Coronary artery (tissue), 2 donors: ENCODE measurements at regions not wholly inside any gene's neighbourhood (a gene's known extent, or its start where the extent isn't known, plus 50 kb on each side); places are given as distances from the start of the nearest gene placed in this dataset.

Experiments used
- DNase-seq: peaks from one replicate; pipeline ENCODE4 v3.0.0-alpha.2; 2017; ENCODE audit warnings: low spot score
- H3K27ac ChIP-seq, 2 donors: fragments of 200-600 bp; sonication (generic); one replicate each; pipeline ENCODE4 v1.5.1; 2016 to 2019
- H3K4me3 ChIP-seq: fragments of 200-600 bp; sonication (generic); 2 replicates; pipeline ENCODE4 v1.5.1; 2016; ENCODE audit warnings: mild to moderate bottlenecking, moderate library complexity
- TF ChIP-seq, protein P1 (sequence below): fragments of 200-600 bp; sonication (generic); IDR thresholded peaks from one replicate; pipeline ENCODE4 v1.5.1; 2019; ENCODE audit warnings: antibody characterized with exemption

DNA sequence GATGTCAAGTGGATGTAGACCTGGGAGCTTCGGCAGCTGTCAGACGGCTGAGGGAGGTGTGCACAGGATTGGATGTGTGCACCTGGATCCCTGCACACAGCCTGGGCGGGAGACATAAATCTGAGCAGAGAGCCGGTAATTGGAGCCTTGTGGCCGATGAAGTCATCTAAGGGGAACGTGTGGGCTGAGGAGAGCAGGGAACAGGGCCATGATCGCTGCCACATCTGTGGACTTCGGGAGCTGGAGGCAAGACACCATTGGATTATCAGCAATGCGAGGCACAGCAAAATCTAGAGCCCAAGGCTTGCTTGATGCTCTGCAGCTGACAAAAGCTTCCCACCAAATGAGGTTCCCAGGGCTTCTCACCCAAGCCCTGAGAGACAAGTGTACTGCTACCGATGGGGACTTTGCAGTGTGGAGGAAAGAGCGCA, 147.7 kb downstream of the PTPN20 start:
- no peak overlapping the region for H3K27ac ChIP-seq
- H3K4me3 ChIP-seq = no peak overlapping the region
- TF ChIP-seq, protein P1, sequence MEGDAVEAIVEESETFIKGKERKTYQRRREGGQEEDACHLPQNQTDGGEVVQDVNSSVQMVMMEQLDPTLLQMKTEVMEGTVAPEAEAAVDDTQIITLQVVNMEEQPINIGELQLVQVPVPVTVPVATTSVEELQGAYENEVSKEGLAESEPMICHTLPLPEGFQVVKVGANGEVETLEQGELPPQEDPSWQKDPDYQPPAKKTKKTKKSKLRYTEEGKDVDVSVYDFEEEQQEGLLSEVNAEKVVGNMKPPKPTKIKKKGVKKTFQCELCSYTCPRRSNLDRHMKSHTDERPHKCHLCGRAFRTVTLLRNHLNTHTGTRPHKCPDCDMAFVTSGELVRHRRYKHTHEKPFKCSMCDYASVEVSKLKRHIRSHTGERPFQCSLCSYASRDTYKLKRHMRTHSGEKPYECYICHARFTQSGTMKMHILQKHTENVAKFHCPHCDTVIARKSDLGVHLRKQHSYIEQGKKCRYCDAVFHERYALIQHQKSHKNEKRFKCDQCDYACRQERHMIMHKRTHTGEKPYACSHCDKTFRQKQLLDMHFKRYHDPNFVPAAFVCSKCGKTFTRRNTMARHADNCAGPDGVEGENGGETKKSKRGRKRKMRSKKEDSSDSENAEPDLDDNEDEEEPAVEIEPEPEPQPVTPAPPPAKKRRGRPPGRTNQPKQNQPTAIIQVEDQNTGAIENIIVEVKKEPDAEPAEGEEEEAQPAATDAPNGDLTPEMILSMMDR = no peak
- DNase-seq = no peak

DNA sequence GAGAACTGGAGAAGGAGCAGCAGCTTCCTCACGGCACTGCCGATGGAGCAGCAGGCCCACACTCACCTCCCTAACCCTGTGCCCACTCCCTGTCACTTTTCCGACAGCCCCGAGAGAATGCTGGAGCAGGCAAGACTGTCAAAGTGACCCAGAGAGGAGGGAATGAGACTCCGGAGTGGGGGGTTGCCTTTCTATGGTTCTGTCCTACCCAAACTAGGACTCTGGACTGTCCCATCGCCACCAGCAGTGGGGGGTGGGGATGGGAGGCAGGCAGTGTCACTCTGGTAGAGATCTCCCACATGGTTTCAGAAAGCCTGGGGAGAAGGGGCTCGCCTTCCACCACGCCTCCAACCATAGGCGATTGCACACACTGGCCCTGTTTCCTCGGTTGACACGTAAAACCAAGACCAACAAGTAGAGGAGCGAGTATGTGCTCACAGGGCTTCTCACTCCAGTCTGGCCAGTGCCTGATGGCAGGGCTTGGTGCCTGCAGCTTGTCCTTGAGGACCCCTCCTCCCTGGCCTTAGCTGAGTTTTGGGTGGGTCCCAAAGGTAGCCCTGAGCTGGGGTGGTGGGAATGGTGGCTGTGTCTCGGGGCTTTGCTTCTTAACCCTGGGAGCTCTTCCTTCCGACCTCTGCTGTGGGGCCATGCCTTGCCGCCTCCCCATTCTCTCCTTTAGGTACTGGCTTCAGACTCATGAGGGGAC, 148.5 kb downstream of the PTPN20 start:
- peak; percentile 65 for DNase-seq
- TF ChIP-seq, protein P1 = no peak
- Histone ChIP-seq H3K27ac (no peak overlapping the region), H3K4me3 (no peak overlapping the region)

DNA sequence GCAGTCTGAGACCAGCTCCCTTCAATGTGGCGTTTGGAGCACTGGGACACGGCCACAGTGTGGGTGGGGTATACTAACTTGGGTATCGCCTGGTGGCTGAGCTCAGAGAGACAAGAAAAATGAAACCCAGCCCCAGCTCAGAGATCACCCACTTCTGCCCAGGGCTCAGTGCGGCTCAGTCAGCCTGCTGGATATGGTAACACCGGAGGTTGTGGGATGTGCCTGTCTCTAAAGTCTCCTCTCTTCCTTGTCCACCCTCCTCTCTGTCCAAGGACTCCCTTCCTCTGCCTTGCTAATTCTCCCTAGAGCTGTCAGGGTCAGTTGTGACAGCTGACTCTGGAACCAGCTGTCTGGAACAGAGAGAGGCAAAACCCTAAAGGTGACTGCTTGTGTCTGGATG, 149.1 kb downstream of the PTPN20 start:
- H3K27ac ChIP-seq = no peak overlapping the region
- TF ChIP-seq, protein P1 = no peak
- no peak overlapping the region for H3K4me3 ChIP-seq
- no peak for DNase-seq

DNA sequence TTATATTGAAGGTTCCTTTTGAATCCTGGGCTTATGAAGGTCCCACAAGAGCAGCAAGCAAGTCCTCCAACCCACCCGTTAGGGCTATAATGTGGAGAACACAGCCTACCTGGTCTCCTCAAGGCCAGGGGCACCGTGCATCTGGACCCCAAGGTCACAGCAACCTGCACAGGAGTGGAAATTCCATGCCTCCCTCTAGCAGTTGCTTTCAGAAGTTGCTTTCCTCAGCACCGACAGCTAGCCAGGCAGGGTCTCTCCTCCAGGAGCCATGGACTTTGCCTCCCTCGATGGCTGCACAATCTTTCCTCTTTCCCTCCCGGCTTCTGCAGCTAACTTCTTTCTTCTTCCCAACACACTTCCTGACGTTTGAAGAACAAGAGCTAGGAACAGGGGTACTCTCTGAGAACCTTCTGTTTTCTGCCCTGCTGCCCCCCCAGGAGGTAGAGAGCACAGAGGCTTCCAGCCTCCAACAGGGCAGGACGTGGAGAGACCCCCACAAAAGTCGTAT, 149.8 kb downstream of the PTPN20 start:
- H3K27ac ChIP-seq = no peak overlapping the region
- H3K4me3 ChIP-seq = no peak overlapping the region
- TF ChIP-seq, protein P1 = no peak
- DNase-seq = no peak

DNA sequence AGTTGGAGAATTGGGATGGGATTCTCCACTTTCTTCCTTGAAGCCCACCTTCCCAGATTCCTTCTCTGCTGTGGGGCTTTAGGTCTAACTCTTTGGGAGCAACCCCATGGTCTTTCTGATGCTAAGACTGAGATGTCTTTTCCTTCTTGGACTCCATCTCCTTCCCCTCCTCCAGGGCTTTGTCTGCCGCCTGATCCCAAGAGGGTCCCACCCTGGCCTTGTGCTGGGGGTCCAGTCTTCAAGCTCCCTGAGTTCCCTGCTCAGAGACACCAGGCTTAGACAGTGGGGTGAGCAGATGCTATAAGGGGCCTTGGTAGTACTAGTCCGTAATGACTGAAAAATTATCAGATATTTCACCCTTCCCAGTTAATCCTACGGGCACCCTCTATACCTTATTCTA, 150.5 kb downstream of the PTPN20 start:
- Histone ChIP-seq H3K27ac (no peak overlapping the region), H3K4me3 (no peak overlapping the region)
- no peak for DNase-seq
- TF ChIP-seq, protein P1 = no peak

DNA sequence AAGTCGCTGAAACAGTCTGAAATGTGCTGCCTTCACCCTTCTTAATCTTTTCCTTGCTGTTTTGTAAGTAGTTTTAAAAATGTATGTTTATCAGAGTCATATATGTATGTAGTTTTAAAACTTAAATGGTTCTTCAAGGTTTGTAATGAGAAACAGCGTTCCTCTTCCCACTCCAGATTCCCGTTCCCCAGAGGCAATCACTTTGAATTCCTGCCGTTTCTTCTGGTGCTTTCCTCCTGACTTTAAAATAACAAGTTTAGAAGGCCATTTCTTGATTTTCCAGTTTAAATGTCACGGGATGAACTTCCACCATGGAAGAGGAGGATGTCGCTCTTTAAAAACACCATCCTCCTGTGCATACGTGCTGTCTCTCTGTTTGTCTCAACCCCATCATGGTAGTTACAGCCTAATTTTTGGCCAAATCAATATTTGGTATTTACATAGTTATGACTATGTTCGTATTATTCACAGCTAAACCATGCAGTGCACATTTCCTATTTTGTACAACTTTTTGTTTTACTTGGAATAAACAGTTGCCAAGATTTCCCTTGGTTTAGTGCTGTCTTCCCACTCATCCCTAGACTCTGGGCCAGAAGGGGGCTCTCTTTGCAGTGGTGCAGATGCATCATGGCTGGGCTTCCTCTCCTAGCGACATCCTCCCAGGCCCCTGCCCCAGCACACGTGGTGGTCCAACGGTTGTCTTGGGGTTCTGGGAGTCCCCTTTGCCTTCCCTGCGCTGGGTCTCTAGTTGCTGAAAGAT, 151.4 kb downstream of the PTPN20 start:
- Histone ChIP-seq H3K4me3 (no peak overlapping the region), H3K27ac (no peak overlapping the region)
- TF ChIP-seq, protein P1 = no peak
- peak; percentile 46 for DNase-seq
